ENCODE measurements at regions not wholly inside any gene's neighbourhood (a gene's known extent, or its start where the extent isn't known, plus 50 kb on each side); places are given as distances from the start of the nearest gene placed in this dataset.

DNA sequence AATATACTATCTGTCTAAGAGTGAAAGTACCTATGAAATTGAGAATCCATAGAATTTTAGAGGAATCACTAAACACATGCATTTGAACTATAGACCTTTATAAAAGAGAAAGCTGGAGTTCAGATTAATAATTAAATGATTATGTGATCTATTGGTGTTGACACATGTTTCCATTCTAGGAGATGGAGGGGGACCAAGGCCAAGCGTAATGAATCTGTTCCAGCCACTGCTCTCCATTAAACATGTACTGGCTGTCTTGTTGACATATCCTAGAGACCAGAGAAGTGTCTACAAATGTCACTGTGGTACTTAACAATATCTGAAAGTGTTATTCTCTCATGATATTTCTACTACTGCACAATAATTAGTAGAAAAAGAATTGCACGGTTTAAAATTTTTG is 432.4 kb downstream of the BMP2 start:
- TF ChIP-seq TEAD2 (CRISPR knock-in tag; IDR thresholded peaks at IDR 0.05) = no peak
- TF ChIP-seq ZNF44 (CRISPR knock-in tag; IDR thresholded peaks at IDR 0.05) = no peak
- TF ChIP-seq, protein P1, sequence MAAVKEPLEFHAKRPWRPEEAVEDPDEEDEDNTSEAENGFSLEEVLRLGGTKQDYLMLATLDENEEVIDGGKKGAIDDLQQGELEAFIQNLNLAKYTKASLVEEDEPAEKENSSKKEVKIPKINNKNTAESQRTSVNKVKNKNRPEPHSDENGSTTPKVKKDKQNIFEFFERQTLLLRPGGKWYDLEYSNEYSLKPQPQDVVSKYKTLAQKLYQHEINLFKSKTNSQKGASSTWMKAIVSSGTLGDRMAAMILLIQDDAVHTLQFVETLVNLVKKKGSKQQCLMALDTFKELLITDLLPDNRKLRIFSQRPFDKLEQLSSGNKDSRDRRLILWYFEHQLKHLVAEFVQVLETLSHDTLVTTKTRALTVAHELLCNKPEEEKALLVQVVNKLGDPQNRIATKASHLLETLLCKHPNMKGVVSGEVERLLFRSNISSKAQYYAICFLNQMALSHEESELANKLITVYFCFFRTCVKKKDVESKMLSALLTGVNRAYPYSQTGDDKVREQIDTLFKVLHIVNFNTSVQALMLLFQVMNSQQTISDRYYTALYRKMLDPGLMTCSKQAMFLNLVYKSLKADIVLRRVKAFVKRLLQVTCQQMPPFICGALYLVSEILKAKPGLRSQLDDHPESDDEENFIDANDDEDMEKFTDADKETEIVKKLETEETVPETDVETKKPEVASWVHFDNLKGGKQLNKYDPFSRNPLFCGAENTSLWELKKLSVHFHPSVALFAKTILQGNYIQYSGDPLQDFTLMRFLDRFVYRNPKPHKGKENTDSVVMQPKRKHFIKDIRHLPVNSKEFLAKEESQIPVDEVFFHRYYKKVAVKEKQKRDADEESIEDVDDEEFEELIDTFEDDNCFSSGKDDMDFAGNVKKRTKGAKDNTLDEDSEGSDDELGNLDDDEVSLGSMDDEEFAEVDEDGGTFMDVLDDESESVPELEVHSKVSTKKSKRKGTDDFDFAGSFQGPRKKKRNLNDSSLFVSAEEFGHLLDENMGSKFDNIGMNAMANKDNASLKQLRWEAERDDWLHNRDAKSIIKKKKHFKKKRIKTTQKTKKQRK (IDR thresholded peaks at IDR 0.05; ENCODE audit: low read length) = no peak
- TF ChIP-seq, protein P2, sequence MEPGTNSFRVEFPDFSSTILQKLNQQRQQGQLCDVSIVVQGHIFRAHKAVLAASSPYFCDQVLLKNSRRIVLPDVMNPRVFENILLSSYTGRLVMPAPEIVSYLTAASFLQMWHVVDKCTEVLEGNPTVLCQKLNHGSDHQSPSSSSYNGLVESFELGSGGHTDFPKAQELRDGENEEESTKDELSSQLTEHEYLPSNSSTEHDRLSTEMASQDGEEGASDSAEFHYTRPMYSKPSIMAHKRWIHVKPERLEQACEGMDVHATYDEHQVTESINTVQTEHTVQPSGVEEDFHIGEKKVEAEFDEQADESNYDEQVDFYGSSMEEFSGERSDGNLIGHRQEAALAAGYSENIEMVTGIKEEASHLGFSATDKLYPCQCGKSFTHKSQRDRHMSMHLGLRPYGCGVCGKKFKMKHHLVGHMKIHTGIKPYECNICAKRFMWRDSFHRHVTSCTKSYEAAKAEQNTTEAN (CRISPR knock-in tag; conservative IDR thresholded peaks at IDR 0.05) = no peak
- TF ChIP-seq, protein P3, sequence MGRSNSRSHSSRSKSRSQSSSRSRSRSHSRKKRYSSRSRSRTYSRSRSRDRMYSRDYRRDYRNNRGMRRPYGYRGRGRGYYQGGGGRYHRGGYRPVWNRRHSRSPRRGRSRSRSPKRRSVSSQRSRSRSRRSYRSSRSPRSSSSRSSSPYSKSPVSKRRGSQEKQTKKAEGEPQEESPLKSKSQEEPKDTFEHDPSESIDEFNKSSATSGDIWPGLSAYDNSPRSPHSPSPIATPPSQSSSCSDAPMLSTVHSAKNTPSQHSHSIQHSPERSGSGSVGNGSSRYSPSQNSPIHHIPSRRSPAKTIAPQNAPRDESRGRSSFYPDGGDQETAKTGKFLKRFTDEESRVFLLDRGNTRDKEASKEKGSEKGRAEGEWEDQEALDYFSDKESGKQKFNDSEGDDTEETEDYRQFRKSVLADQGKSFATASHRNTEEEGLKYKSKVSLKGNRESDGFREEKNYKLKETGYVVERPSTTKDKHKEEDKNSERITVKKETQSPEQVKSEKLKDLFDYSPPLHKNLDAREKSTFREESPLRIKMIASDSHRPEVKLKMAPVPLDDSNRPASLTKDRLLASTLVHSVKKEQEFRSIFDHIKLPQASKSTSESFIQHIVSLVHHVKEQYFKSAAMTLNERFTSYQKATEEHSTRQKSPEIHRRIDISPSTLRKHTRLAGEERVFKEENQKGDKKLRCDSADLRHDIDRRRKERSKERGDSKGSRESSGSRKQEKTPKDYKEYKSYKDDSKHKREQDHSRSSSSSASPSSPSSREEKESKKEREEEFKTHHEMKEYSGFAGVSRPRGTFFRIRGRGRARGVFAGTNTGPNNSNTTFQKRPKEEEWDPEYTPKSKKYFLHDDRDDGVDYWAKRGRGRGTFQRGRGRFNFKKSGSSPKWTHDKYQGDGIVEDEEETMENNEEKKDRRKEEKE (IDR thresholded peaks at IDR 0.05) = no peak
- TF ChIP-seq CBFB (CRISPR knock-in tag; IDR thresholded peaks at IDR 0.05) = no peak
- TF ChIP-seq, protein P4, sequence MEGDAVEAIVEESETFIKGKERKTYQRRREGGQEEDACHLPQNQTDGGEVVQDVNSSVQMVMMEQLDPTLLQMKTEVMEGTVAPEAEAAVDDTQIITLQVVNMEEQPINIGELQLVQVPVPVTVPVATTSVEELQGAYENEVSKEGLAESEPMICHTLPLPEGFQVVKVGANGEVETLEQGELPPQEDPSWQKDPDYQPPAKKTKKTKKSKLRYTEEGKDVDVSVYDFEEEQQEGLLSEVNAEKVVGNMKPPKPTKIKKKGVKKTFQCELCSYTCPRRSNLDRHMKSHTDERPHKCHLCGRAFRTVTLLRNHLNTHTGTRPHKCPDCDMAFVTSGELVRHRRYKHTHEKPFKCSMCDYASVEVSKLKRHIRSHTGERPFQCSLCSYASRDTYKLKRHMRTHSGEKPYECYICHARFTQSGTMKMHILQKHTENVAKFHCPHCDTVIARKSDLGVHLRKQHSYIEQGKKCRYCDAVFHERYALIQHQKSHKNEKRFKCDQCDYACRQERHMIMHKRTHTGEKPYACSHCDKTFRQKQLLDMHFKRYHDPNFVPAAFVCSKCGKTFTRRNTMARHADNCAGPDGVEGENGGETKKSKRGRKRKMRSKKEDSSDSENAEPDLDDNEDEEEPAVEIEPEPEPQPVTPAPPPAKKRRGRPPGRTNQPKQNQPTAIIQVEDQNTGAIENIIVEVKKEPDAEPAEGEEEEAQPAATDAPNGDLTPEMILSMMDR (CRISPR knock-in tag; IDR thresholded peaks at IDR 0.05) = no peak
- TF ChIP-seq BCL6 (CRISPR knock-in tag; IDR thresholded peaks at IDR 0.05) = no peak
- no peak for TF ChIP-seq ATAD3A (CRISPR knock-in tag; IDR thresholded peaks at IDR 0.05)
